ENCODE measurements at regions not wholly inside any gene's neighbourhood (a gene's known extent, or its start where the extent isn't known, plus 50 kb on each side); places are given as distances from the start of the nearest gene placed in this dataset.

DNA sequence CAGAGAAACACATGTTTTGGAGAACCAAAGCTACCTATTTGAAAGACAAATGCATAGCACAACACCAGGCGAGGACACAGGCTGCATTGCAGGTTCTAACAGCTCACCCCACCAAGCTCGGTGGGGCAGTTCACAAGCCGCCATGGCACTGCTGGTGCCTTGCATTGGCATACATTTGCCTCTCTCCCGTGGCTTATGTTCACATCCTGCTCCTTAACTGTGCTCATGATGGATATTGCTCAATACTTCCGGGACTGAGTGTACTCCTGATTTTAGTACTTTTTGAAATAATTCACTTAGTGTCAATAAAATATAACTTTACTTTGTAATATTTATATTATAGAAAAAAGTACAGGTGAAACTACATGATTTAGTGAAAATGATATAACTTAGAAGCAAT lies 1187.4 kb upstream of the NCAM2 start:
- no peak for TF ChIP-seq USF1 (IDR thresholded peaks at IDR 0.05)
- TF ChIP-seq, protein P1, sequence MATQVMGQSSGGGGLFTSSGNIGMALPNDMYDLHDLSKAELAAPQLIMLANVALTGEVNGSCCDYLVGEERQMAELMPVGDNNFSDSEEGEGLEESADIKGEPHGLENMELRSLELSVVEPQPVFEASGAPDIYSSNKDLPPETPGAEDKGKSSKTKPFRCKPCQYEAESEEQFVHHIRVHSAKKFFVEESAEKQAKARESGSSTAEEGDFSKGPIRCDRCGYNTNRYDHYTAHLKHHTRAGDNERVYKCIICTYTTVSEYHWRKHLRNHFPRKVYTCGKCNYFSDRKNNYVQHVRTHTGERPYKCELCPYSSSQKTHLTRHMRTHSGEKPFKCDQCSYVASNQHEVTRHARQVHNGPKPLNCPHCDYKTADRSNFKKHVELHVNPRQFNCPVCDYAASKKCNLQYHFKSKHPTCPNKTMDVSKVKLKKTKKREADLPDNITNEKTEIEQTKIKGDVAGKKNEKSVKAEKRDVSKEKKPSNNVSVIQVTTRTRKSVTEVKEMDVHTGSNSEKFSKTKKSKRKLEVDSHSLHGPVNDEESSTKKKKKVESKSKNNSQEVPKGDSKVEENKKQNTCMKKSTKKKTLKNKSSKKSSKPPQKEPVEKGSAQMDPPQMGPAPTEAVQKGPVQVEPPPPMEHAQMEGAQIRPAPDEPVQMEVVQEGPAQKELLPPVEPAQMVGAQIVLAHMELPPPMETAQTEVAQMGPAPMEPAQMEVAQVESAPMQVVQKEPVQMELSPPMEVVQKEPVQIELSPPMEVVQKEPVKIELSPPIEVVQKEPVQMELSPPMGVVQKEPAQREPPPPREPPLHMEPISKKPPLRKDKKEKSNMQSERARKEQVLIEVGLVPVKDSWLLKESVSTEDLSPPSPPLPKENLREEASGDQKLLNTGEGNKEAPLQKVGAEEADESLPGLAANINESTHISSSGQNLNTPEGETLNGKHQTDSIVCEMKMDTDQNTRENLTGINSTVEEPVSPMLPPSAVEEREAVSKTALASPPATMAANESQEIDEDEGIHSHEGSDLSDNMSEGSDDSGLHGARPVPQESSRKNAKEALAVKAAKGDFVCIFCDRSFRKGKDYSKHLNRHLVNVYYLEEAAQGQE (IDR thresholded peaks at IDR 0.05; ENCODE audit: low read depth): no peak
- no peak for TF ChIP-seq EP300 (IDR thresholded peaks at IDR 0.05; ENCODE audit: borderline replicate concordance)
- no peak for TF ChIP-seq NFIC (IDR thresholded peaks at IDR 0.05)
- no peak for TF ChIP-seq MAX (IDR thresholded peaks at IDR 0.05)

DNA sequence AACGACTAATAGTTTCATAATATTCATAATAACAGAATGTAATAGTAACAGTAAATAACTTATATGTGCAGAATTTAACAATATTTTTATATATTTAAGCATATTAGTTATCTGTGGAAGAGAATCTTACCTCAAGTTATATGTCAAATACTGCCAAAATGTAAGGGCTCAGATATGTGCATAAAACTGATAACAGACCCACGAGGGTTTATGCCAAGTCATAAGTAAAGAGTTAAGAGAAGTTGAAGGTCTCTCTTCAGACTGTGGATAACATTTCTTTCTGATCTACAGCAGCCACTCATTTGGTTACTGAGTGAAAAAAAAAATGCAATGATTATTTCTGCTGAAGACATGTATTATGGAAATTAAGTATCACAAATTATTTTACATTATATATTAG lies 1167.8 kb upstream of the NCAM2 start:
- TF ChIP-seq TEAD4 (IDR thresholded peaks at IDR 0.05) (no peak), RAD21 (IDR thresholded peaks at IDR 0.05; ENCODE audit: low read depth) (no peak), CREB1 (IDR thresholded peaks at IDR 0.05; ENCODE audit: low read depth) (no peak), MAX (IDR thresholded peaks at IDR 0.05) (no peak), USF1 (IDR thresholded peaks at IDR 0.05) (no peak), EGR1 (IDR thresholded peaks at IDR 0.05) (no peak), ZBTB7A (IDR thresholded peaks at IDR 0.05; ENCODE audit: low read depth) (no peak), YY1 (IDR thresholded peaks at IDR 0.05; ENCODE audit: low read depth) (no peak)

GRCh38 chr21:19832551-19832950 lies 1165.7 kb upstream of the NCAM2 start:
- no peak for TF ChIP-seq RAD21 (IDR thresholded peaks at IDR 0.05; ENCODE audit: low read depth)
- no peak for TF ChIP-seq CEBPB (IDR thresholded peaks at IDR 0.05)
- TF ChIP-seq YY1 (IDR thresholded peaks at IDR 0.05; ENCODE audit: low read depth): no peak
- TF ChIP-seq TCF12 (IDR thresholded peaks at IDR 0.05; ENCODE audit: low read depth): no peak
- TF ChIP-seq TAF1 (IDR thresholded peaks at IDR 0.05; ENCODE audit: low read depth): no peak
- no peak for TF ChIP-seq EP300 (IDR thresholded peaks at IDR 0.05; ENCODE audit: borderline replicate concordance)
- TF ChIP-seq ZBTB7A (IDR thresholded peaks at IDR 0.05; ENCODE audit: low read depth): no peak
- TF ChIP-seq TEAD4 (IDR thresholded peaks at IDR 0.05): no peak
- no peak for TF ChIP-seq USF1 (IDR thresholded peaks at IDR 0.05)
- TF ChIP-seq FOXM1 (IDR thresholded peaks at IDR 0.05; ENCODE audit: borderline replicate concordance, low read depth): no peak
- no peak for TF ChIP-seq MAX (IDR thresholded peaks at IDR 0.05)
- TF ChIP-seq, protein P1 (IDR thresholded peaks at IDR 0.05; ENCODE audit: low read depth): no peak
- TF ChIP-seq EGR1 (IDR thresholded peaks at IDR 0.05): no peak
- no peak for TF ChIP-seq NFIC (IDR thresholded peaks at IDR 0.05)
- no peak for TF ChIP-seq CREB1 (IDR thresholded peaks at IDR 0.05; ENCODE audit: low read depth)

- TF ChIP-seq CEBPB (IDR thresholded peaks at IDR 0.05) (no peak), TAF1 (IDR thresholded peaks at IDR 0.05; ENCODE audit: low read depth) (no peak), FOXM1 (IDR thresholded peaks at IDR 0.05; ENCODE audit: borderline replicate concordance, low read depth) (no peak), NFIC (IDR thresholded peaks at IDR 0.05) (no peak), TEAD4 (IDR thresholded peaks at IDR 0.05) (no peak), MAX (IDR thresholded peaks at IDR 0.05) (no peak), ZBTB7A (IDR thresholded peaks at IDR 0.05; ENCODE audit: low read depth) (no peak), RAD21 (IDR thresholded peaks at IDR 0.05; ENCODE audit: low read depth) (no peak), USF1 (IDR thresholded peaks at IDR 0.05) (no peak), EGR1 (IDR thresholded peaks at IDR 0.05) (no peak), YY1 (IDR thresholded peaks at IDR 0.05; ENCODE audit: low read depth) (no peak), EP300 (IDR thresholded peaks at IDR 0.05; ENCODE audit: borderline replicate concordance) (no peak), TCF12 (IDR thresholded peaks at IDR 0.05; ENCODE audit: low read depth) (no peak), CREB1 (IDR thresholded peaks at IDR 0.05; ENCODE audit: low read depth) (no peak)
- TF ChIP-seq, protein P1 (IDR thresholded peaks at IDR 0.05; ENCODE audit: low read depth): no peak
Measured at GRCh38 chr21:19833082-19833481, 1165.1 kb upstream of the NCAM2 start.
